B cell (primary cell): ENCODE measurements at regions not wholly inside any gene's neighbourhood (a gene's known extent, or its start where the extent isn't known, plus 50 kb on each side); places are given as distances from the start of the nearest gene placed in this dataset.

ENCODE experiments used
- ATAC-seq: fragments of 200-7000 bp; cut with Tn5 transposase; one replicate; pipeline ENCODE4 v1.10.0; 2021; ENCODE audit warnings: low read depth, mild to moderate bottlenecking, moderate number of reproducible peaks, moderate library complexity
- CTCF ChIA-PET: fragments of 350-600 bp; sonication (Branson Sonifier 250); formaldehyde crosslinking; loops from one replicate; lab custom pipeline; 2021; ENCODE audit warnings: antibody characterized with exemption, inconsistent platforms; lab: Charles Lee
- POLR2A ChIA-PET: fragments of 350-600 bp; sonication (Branson Sonifier 250); formaldehyde crosslinking; loops from one replicate; lab custom pipeline; 2021; ENCODE audit warnings: antibody characterized with exemption; lab: Charles Lee
- DNase-seq: peaks from one replicate; pipeline ENCODE4 v3.0.0; 2013
- H2AFZ ChIP-seq: 2 replicates; pipeline ENCODE4 v1.6.1; 2012; ENCODE audit warnings: mild to moderate bottlenecking, low read depth, low read length; ENCODE audit not compliant: insufficient read depth, poor library complexity, severe bottlenecking
- H3K27ac ChIP-seq, 2 donors: 1 replicate in 1 of 2; 2 replicates in 1 of 2; pipeline ENCODE4 v1.5.1; 2012 to 2013; ENCODE audit warnings: low read length in 2 of 2, mild to moderate bottlenecking in 2 of 2, moderate library complexity in 1 of 2
- H3K27me3 ChIP-seq, 4 experiments: fragments of 200-600 bp in 1 of 4; sonication (generic) in 1 of 4; replicated peaks in 1 of 4; 1 replicate in 2 of 4; 2 replicates in 2 of 4; pipeline versions ENCODE4 v1.6.1 to v1.7.0; 2013 to 2016; ENCODE audit warnings: low read length in 3 of 4, mild to moderate bottlenecking in 2 of 4, mixed read lengths in 1 of 4, moderate library complexity in 1 of 4; ENCODE audit not compliant: insufficient read depth in 4 of 4, control insufficient read depth in 3 of 4; ENCODE audit errors: control extremely low read depth in 1 of 4
- H3K36me3 ChIP-seq, 2 experiments: replicated peaks in 1 of 2; 1 replicate in 1 of 2; 2 replicates in 1 of 2; pipeline versions ENCODE4 v1.6.1 to v1.7.1; 2013; ENCODE audit warnings: low read length in 1 of 2; ENCODE audit not compliant: insufficient read depth in 2 of 2, control insufficient read depth in 1 of 2; ENCODE audit errors: control extremely low read depth in 1 of 2, extremely low read depth in 1 of 2
- H3K4me1 ChIP-seq, 2 donors: fragments of 200-600 bp in 1 of 2; sonication (generic) in 1 of 2; 1 replicate in 1 of 2; 2 replicates in 1 of 2; pipeline versions ENCODE4 v1.5.1 to v1.6.1; 2013 to 2017; ENCODE audit warnings: low read length in 2 of 2; ENCODE audit not compliant: control insufficient read depth in 2 of 2, insufficient read depth in 2 of 2
- H3K4me2 ChIP-seq: replicated peaks from 2 replicates; pipeline ENCODE3; 2012; ENCODE audit warnings: mild to moderate bottlenecking, low read depth, low read length; ENCODE audit not compliant: poor library complexity, severe bottlenecking
- H3K4me3 ChIP-seq, 5 experiments: fragments of 200-600 bp in 1 of 5; sonication (generic) in 1 of 5; 1 replicate in 3 of 5; 2 replicates in 2 of 5; pipeline versions ENCODE4 v1.5.1 to v1.7.0; 2011 to 2016; ENCODE audit warnings: low read length in 4 of 5, mild to moderate bottlenecking in 4 of 5, low read depth in 2 of 5, control low read depth in 1 of 5, moderate library complexity in 1 of 5; ENCODE audit not compliant: insufficient read depth in 1 of 5; ENCODE audit errors: control extremely low read depth in 1 of 5, extremely low read depth in 1 of 5
- H3K79me2 ChIP-seq: fragments of 200-600 bp; sonication (generic); one replicate; pipeline ENCODE4 v1.6.0; 2016; ENCODE audit warnings: low read length; ENCODE audit not compliant: control insufficient read depth, insufficient read depth
- H3K9ac ChIP-seq: fragments of 200-600 bp; sonication (generic); 2 replicates; pipeline ENCODE4 v1.6.1; 2017; ENCODE audit warnings: mild to moderate bottlenecking, low read length, moderate library complexity
- H3K9me3 ChIP-seq, 3 donors: one replicate each; pipeline versions ENCODE4 v1.6.1 to v1.7.1; 2013; ENCODE audit warnings: low read length in 2 of 3; ENCODE audit not compliant: control insufficient read depth in 2 of 3, insufficient read depth in 1 of 3; ENCODE audit errors: control extremely low read depth in 1 of 3
- H4K20me1 ChIP-seq: 2 replicates; pipeline ENCODE4 v1.6.0; 2012; ENCODE audit warnings: mild to moderate bottlenecking, low read length; ENCODE audit not compliant: insufficient read depth, control insufficient read depth, poor library complexity, severe bottlenecking
- H3K27ac Mint-ChIP-seq: one replicate; pipeline ENCODE4 v1.8.0; 2021; ENCODE audit warnings: mixed read lengths
- H3K27me3 Mint-ChIP-seq: one replicate; pipeline ENCODE4 v1.8.0; 2021; ENCODE audit warnings: mixed read lengths
- H3K4me1 Mint-ChIP-seq: one replicate; pipeline ENCODE4 v1.8.0; 2021; ENCODE audit warnings: mixed read lengths
- H3K4me3 Mint-ChIP-seq: one replicate; pipeline ENCODE4 v1.8.0; 2021; ENCODE audit warnings: mixed read lengths
- H3K9me3 Mint-ChIP-seq: one replicate; pipeline ENCODE4 v1.8.0; 2022; ENCODE audit warnings: mixed read lengths; ENCODE audit not compliant: insufficient read depth
- CTCF ChIP-seq: fragments of 200-600 bp; IDR thresholded peaks from one replicate; pipeline ENCODE4 v1.8.0; 2022; ENCODE audit warnings: antibody characterized with exemption, mild to moderate bottlenecking
- EZH2 ChIP-seq: IDR thresholded peaks from 2 replicates; pipeline ENCODE4 v1.6.1; 2012; ENCODE audit warnings: borderline replicate concordance, low read depth, mild to moderate bottlenecking, moderate library complexity, low read length; ENCODE audit not compliant: insufficient read depth, poor library complexity, severe bottlenecking
- WGBS: methylation state at CpG from one replicate; pipeline ENCODE4 v1.1.5; 2013; ENCODE audit warnings: missing lambda C conversion rate; ENCODE audit not compliant: insufficient coverage; 5-methylcytosine and 5-hydroxymethylcytosine counted together
- intact Hi-C: fragments of 100-400 bp; cut with micrococcal nuclease; formaldehyde crosslinking; loops from one replicate; pipeline ENCODE4 v1.10.0; 2022

GRCh38 chr16:86306811-86307513 is 203.4 kb upstream of the FOXF1 start:
- no peaks in the 10 kb centered on the region for H3K9me3 ChIP-seq
- H3K4me1 ChIP-seq: no peaks in the 10 kb centered on the region
- POLR2A ChIA-PET: no interaction called here
- no peak overlapping the region for H3K4me2 ChIP-seq
- no peaks in the 10 kb centered on the region for H3K79me2 ChIP-seq
- H3K4me3 Mint-ChIP-seq: no peak overlapping the region
- peaks cover 0 to 3% (median 0%) of the 10 kb centered on the region in 4 experiments for H3K27me3 ChIP-seq
- WGBS: 78% methylated on average over 7 of the region's 9 CpGs
- intact Hi-C loops: no loop called here
- TF ChIP-seq CTCF (no peak), EZH2 (no peak)
- no peak overlapping the region for H3K27ac ChIP-seq
- CTCF ChIA-PET: no interaction called here
- no peaks in the 10 kb centered on the region for H3K4me1 Mint-ChIP-seq
- H3K27me3 Mint-ChIP-seq: peaks cover 29% of the 10 kb centered on the region
- no peaks in the 10 kb centered on the region for H3K9me3 Mint-ChIP-seq
- ATAC-seq (no peak), DNase-seq (no peak)
- H2AFZ ChIP-seq: no peak overlapping the region
- H4K20me1 ChIP-seq: no peaks in the 10 kb centered on the region
- H3K9ac ChIP-seq: no peak overlapping the region
- no peak overlapping the region for H3K4me3 ChIP-seq
- H3K36me3 ChIP-seq: no peaks in the 10 kb centered on the region
- H3K27ac Mint-ChIP-seq: no peak overlapping the region

- CTCF ChIA-PET: no interaction called here
- Histone ChIP-seq H2AFZ (no peak overlapping the region), H3K27ac (no peak overlapping the region), H4K20me1 (no peaks in the 10 kb centered on the region), H3K4me1 (no peaks in the 10 kb centered on the region), H3K27me3 (peaks cover 0 to 3% (median 0%) of the 10 kb centered on the region in 4 experiments), H3K9me3 (no peaks in the 10 kb centered on the region), H3K9ac (no peak overlapping the region), H3K36me3 (no peaks in the 10 kb centered on the region), H3K4me3 (no peak overlapping the region), H3K79me2 (no peaks in the 10 kb centered on the region), H3K4me2 (no peak overlapping the region)
- no peak overlapping the region for H3K27ac Mint-ChIP-seq
- DNase-seq: no peak
- intact Hi-C loops: no loop called here
- H3K9me3 Mint-ChIP-seq: no peaks in the 10 kb centered on the region
- no peak for ATAC-seq
- no peaks in the 10 kb centered on the region for H3K4me1 Mint-ChIP-seq
- H3K27me3 Mint-ChIP-seq: peaks cover 23% of the 10 kb centered on the region
- POLR2A ChIA-PET: no interaction called here
- TF ChIP-seq EZH2 (no peak), CTCF (no peak)
- H3K4me3 Mint-ChIP-seq: no peak overlapping the region
- WGBS: 20% methylated on average over 1 of the region's 6 CpGs
These were observed 202.8 kb upstream of the FOXF1 start for GRCh38 chr16:86307514-86307903.
